ENCODE measurements at regions not wholly inside any gene's neighbourhood (a gene's known extent, or its start where the extent isn't known, plus 50 kb on each side); places are given as distances from the start of the nearest gene placed in this dataset.

- no peak for TF ChIP-seq CTCF (IDR thresholded peaks at IDR 0.05; ENCODE audit: partially characterized antibody, unreplicated experiment)
- H3K27me3 Mint-ChIP-seq (ENCODE audit: unreplicated experiment) = no peaks in the 10 kb centered on the region
- no peaks in the 10 kb centered on the region for H3K4me1 Mint-ChIP-seq (ENCODE audit: low read depth, unreplicated experiment)
- no peak overlapping the region for H3K27ac Mint-ChIP-seq (ENCODE audit: unreplicated experiment)
- H3K4me3 Mint-ChIP-seq (ENCODE audit: unreplicated experiment) = no peak overlapping the region
- no peak for DNase-seq
- H3K36me3 Mint-ChIP-seq (ENCODE audit: unreplicated experiment) = no peaks in the 10 kb centered on the region
- H3K9me3 Mint-ChIP-seq (ENCODE audit: unreplicated experiment) = no peaks in the 10 kb centered on the region
Measured at GRCh38 chr3:148211725-148212124, 486.0 kb upstream of the AGTR1 start.

- peaks cover 2% of the 10 kb centered on the region for H3K4me1 Mint-ChIP-seq (ENCODE audit: low read depth, unreplicated experiment)
- no peak overlapping the region for H3K4me3 Mint-ChIP-seq (ENCODE audit: unreplicated experiment)
- H3K27ac Mint-ChIP-seq (ENCODE audit: unreplicated experiment) = no peak overlapping the region
- no peaks in the 10 kb centered on the region for H3K36me3 Mint-ChIP-seq (ENCODE audit: unreplicated experiment)
- no peak for TF ChIP-seq CTCF (IDR thresholded peaks at IDR 0.05; ENCODE audit: partially characterized antibody, unreplicated experiment)
- H3K9me3 Mint-ChIP-seq (ENCODE audit: unreplicated experiment) = no peaks in the 10 kb centered on the region
- H3K27me3 Mint-ChIP-seq (ENCODE audit: unreplicated experiment) = no peaks in the 10 kb centered on the region
- no peak for DNase-seq
Measured at GRCh38 chr3:148214705-148215104, 483.0 kb upstream of the AGTR1 start.

- no peaks in the 10 kb centered on the region for H3K9me3 Mint-ChIP-seq (ENCODE audit: unreplicated experiment)
- peaks cover 2% of the 10 kb centered on the region for H3K4me1 Mint-ChIP-seq (ENCODE audit: low read depth, unreplicated experiment)
- no peak for DNase-seq
- H3K4me3 Mint-ChIP-seq (ENCODE audit: unreplicated experiment) = no peak overlapping the region
- TF ChIP-seq CTCF (IDR thresholded peaks at IDR 0.05; ENCODE audit: partially characterized antibody, unreplicated experiment) = no peak
- no peak overlapping the region for H3K27ac Mint-ChIP-seq (ENCODE audit: unreplicated experiment)
- H3K27me3 Mint-ChIP-seq (ENCODE audit: unreplicated experiment) = no peaks in the 10 kb centered on the region
- no peaks in the 10 kb centered on the region for H3K36me3 Mint-ChIP-seq (ENCODE audit: unreplicated experiment)
Measured at GRCh38 chr3:148217317-148217716, 480.4 kb upstream of the AGTR1 start.

- Mint-ChIP-seq H3K4me1 (ENCODE audit: low read depth, unreplicated experiment) (peaks cover 2% of the 10 kb centered on the region), H3K27me3 (ENCODE audit: unreplicated experiment) (no peaks in the 10 kb centered on the region), H3K36me3 (ENCODE audit: unreplicated experiment) (no peaks in the 10 kb centered on the region), H3K27ac (ENCODE audit: unreplicated experiment) (no peak overlapping the region), H3K9me3 (ENCODE audit: unreplicated experiment) (no peaks in the 10 kb centered on the region), H3K4me3 (ENCODE audit: unreplicated experiment) (no peak overlapping the region)
- TF ChIP-seq CTCF (IDR thresholded peaks at IDR 0.05; ENCODE audit: partially characterized antibody, unreplicated experiment) = no peak
- DNase-seq = no peak
Measured at GRCh38 chr3:148218222-148218621, 479.5 kb upstream of the AGTR1 start.

- peaks cover 2% of the 10 kb centered on the region for H3K4me1 Mint-ChIP-seq (ENCODE audit: low read depth, unreplicated experiment)
- TF ChIP-seq CTCF (IDR thresholded peaks at IDR 0.05; ENCODE audit: partially characterized antibody, unreplicated experiment) = no peak
- no peak for DNase-seq
- H3K27me3 Mint-ChIP-seq (ENCODE audit: unreplicated experiment) = no peaks in the 10 kb centered on the region
- H3K27ac Mint-ChIP-seq (ENCODE audit: unreplicated experiment) = no peak overlapping the region
- no peaks in the 10 kb centered on the region for H3K9me3 Mint-ChIP-seq (ENCODE audit: unreplicated experiment)
- H3K36me3 Mint-ChIP-seq (ENCODE audit: unreplicated experiment) = no peaks in the 10 kb centered on the region
- H3K4me3 Mint-ChIP-seq (ENCODE audit: unreplicated experiment) = no peak overlapping the region
Measured at GRCh38 chr3:148219999-148220398, 477.7 kb upstream of the AGTR1 start.
